ENCODE measurements at regions not wholly inside any gene's neighbourhood (a gene's known extent, or its start where the extent isn't known, plus 50 kb on each side); places are given as distances from the start of the nearest gene placed in this dataset.
A peak's percentile ranks its signal among the peaks of the same experiment; 100 is the strongest.

- ChIA-PET CTCF (no interaction called here), POLR2A (no interaction called here)
- DNase-seq (ENCODE audit: extremely low spot score) = no peak
- TF ChIP-seq NFRKB (IDR thresholded peaks at IDR 0.05) (no peak), LEF1 (IDR thresholded peaks at IDR 0.05; ENCODE audit: borderline replicate concordance) (no peak)
Measured at GRCh38 chr10:23966504-23967051, 242.4 kb upstream of the KIAA1217 start.

GRCh38 chr10:23968301-23968700 is 240.6 kb upstream of the KIAA1217 start:
- DNase-seq (ENCODE audit: extremely low spot score) = no peak
- CTCF ChIA-PET = no interaction called here
- POLR2A ChIA-PET = no interaction called here
- TF ChIP-seq BHLHE40 (IDR thresholded peaks at IDR 0.05; ENCODE audit: borderline replicate concordance) (no peak), LEF1 (IDR thresholded peaks at IDR 0.05; ENCODE audit: borderline replicate concordance) (no peak), ZNF384 (IDR thresholded peaks at IDR 0.05) (no peak), NFRKB (IDR thresholded peaks at IDR 0.05) (no peak), TARDBP (IDR thresholded peaks at IDR 0.05) (no peak)
- TF ChIP-seq, protein P1, sequence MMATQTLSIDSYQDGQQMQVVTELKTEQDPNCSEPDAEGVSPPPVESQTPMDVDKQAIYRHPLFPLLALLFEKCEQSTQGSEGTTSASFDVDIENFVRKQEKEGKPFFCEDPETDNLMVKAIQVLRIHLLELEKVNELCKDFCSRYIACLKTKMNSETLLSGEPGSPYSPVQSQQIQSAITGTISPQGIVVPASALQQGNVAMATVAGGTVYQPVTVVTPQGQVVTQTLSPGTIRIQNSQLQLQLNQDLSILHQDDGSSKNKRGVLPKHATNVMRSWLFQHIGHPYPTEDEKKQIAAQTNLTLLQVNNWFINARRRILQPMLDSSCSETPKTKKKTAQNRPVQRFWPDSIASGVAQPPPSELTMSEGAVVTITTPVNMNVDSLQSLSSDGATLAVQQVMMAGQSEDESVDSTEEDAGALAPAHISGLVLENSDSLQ (IDR thresholded peaks at IDR 0.05) = peak; percentile 48

GRCh38 chr10:23974746-23975272 is 234.1 kb upstream of the KIAA1217 start:
- CTCF ChIA-PET = no interaction called here
- TF ChIP-seq TARDBP (IDR thresholded peaks at IDR 0.05) = no peak
- TF ChIP-seq FOXM1 (IDR thresholded peaks at IDR 0.05; ENCODE audit: borderline replicate concordance) = no peak
- no peak for TF ChIP-seq FOXA1 (IDR thresholded peaks at IDR 0.05)
- no peak for TF ChIP-seq FOXK2 (IDR thresholded peaks at IDR 0.05)
- no peak for TF ChIP-seq ZNF384 (IDR thresholded peaks at IDR 0.05)
- TF ChIP-seq NFRKB (IDR thresholded peaks at IDR 0.05) = no peak
- no peak for TF ChIP-seq ARNT (IDR thresholded peaks at IDR 0.05)
- TF ChIP-seq ELF4 (IDR thresholded peaks at IDR 0.05) = no peak
- no peak for TF ChIP-seq SUZ12 (IDR thresholded peaks at IDR 0.05)
- DNase-seq (ENCODE audit: extremely low spot score) = no peak
- POLR2A ChIA-PET = no interaction called here

GRCh38 chr10:23975431-23975830 is 233.5 kb upstream of the KIAA1217 start:
- CTCF ChIA-PET = no interaction called here
- POLR2A ChIA-PET = no interaction called here
- no peak for DNase-seq (ENCODE audit: extremely low spot score)
- no peak for TF ChIP-seq LEF1 (IDR thresholded peaks at IDR 0.05; ENCODE audit: borderline replicate concordance)
- TF ChIP-seq CTBP1 (IDR thresholded peaks at IDR 0.05; ENCODE audit: borderline replicate concordance) = no peak
- no peak for TF ChIP-seq FOXM1 (IDR thresholded peaks at IDR 0.05; ENCODE audit: borderline replicate concordance)
- TF ChIP-seq, protein P1 (IDR thresholded peaks at IDR 0.05) = no peak
- TF ChIP-seq FOXA1 (IDR thresholded peaks at IDR 0.05) = no peak
- TF ChIP-seq HDGF (IDR thresholded peaks at IDR 0.05; ENCODE audit: borderline replicate concordance) = no peak
- TF ChIP-seq SUZ12 (IDR thresholded peaks at IDR 0.05) = no peak
- no peak for TF ChIP-seq ZNF384 (IDR thresholded peaks at IDR 0.05)
- no peak for TF ChIP-seq NFRKB (IDR thresholded peaks at IDR 0.05)
- TF ChIP-seq ELF4 (IDR thresholded peaks at IDR 0.05) = no peak
- TF ChIP-seq FOXK2 (IDR thresholded peaks at IDR 0.05) = no peak
- TF ChIP-seq BHLHE40 (IDR thresholded peaks at IDR 0.05; ENCODE audit: borderline replicate concordance) = no peak
- TF ChIP-seq L3MBTL2 (conservative IDR thresholded peaks at IDR 0.05) = no peak
- TF ChIP-seq ARNT (IDR thresholded peaks at IDR 0.05) = no peak
- TF ChIP-seq SP1 (IDR thresholded peaks at IDR 0.05) = no peak
- no peak for TF ChIP-seq TARDBP (IDR thresholded peaks at IDR 0.05)

- ChIA-PET CTCF (no interaction called here), POLR2A (no interaction called here)
- no peak for DNase-seq (ENCODE audit: extremely low spot score)
- TF ChIP-seq HDGF (IDR thresholded peaks at IDR 0.05; ENCODE audit: borderline replicate concordance) (no peak), LEF1 (IDR thresholded peaks at IDR 0.05; ENCODE audit: borderline replicate concordance) (no peak), TARDBP (IDR thresholded peaks at IDR 0.05) (no peak), FOXM1 (IDR thresholded peaks at IDR 0.05; ENCODE audit: borderline replicate concordance) (no peak), ELF4 (IDR thresholded peaks at IDR 0.05) (no peak), FOXK2 (IDR thresholded peaks at IDR 0.05) (no peak), ARNT (IDR thresholded peaks at IDR 0.05) (no peak), SUZ12 (IDR thresholded peaks at IDR 0.05) (no peak), CTBP1 (IDR thresholded peaks at IDR 0.05; ENCODE audit: borderline replicate concordance) (no peak), NFRKB (IDR thresholded peaks at IDR 0.05) (no peak), L3MBTL2 (conservative IDR thresholded peaks at IDR 0.05) (no peak), ZNF384 (IDR thresholded peaks at IDR 0.05) (no peak)
- TF ChIP-seq, protein P1 (IDR thresholded peaks at IDR 0.05) = no peak
Measured at GRCh38 chr10:23976275-23976674, 232.7 kb upstream of the KIAA1217 start.

DNA sequence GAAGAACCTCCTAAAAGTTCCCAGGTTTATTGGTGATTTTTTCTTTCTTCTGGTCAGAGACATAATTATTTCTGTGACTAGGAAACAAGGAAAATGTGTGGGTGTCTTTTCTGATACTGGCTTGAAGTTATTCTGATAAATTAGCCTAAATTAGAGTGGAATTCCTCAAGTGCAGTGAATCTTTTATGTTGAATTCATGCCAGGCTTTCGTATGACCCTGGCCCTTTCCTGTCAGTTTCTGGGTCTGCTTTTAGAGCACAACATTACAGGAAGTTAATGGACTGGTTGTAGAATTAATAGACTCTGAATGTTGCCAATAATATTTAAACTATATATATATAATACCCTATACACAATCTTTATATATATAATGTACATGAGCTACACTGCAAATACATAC is 230.6 kb upstream of the KIAA1217 start:
- POLR2A ChIA-PET = no interaction called here
- no peak for DNase-seq (ENCODE audit: extremely low spot score)
- CTCF ChIA-PET = interaction anchor here (0.6 kb wide), 1 partner anchor 524 kb away, joined by 3 read pairs; no protein-coding TSS in a partner anchor
- TF ChIP-seq, protein P1 (IDR thresholded peaks at IDR 0.05) = no peak
- TF ChIP-seq LEF1 (IDR thresholded peaks at IDR 0.05; ENCODE audit: borderline replicate concordance) (no peak), ELF4 (IDR thresholded peaks at IDR 0.05) (no peak), SP1 (IDR thresholded peaks at IDR 0.05) (no peak), BHLHE40 (IDR thresholded peaks at IDR 0.05; ENCODE audit: borderline replicate concordance) (no peak), SUZ12 (IDR thresholded peaks at IDR 0.05) (no peak), TARDBP (IDR thresholded peaks at IDR 0.05) (no peak), ZNF384 (IDR thresholded peaks at IDR 0.05) (no peak), FOXK2 (IDR thresholded peaks at IDR 0.05) (no peak), HDGF (IDR thresholded peaks at IDR 0.05; ENCODE audit: borderline replicate concordance) (no peak), NFRKB (IDR thresholded peaks at IDR 0.05) (no peak), ARNT (IDR thresholded peaks at IDR 0.05) (no peak), FOXM1 (IDR thresholded peaks at IDR 0.05; ENCODE audit: borderline replicate concordance) (no peak), CTBP1 (IDR thresholded peaks at IDR 0.05; ENCODE audit: borderline replicate concordance) (no peak), FOXA1 (IDR thresholded peaks at IDR 0.05) (no peak), L3MBTL2 (conservative IDR thresholded peaks at IDR 0.05) (no peak)

Measured in HEK293T (cell line).